Cerebellar nuclear complex (tissue), 1 donor: ENCODE measurements at regions not wholly inside any gene's neighbourhood (a gene's known extent, or its start where the extent isn't known, plus 50 kb on each side); places are given as distances from the start of the nearest gene placed in this dataset.

Source experiments
- DNase-seq, 2 experiments: peaks; one replicate each; lab custom pipeline; 2025; lab: John Stamatoyannopoulos, UW

GRCh38 chr5:127993476-127993875 is 90.1 kb upstream of the SLC12A2 start:
- DNase-seq: no peak

GRCh38 chr5:127994087-127994660 is 89.4 kb upstream of the SLC12A2 start:
- no peak for DNase-seq

- DNase-seq: no peak
Measured at GRCh38 chr5:127995556-127995955, 88.0 kb upstream of the SLC12A2 start.

- DNase-seq: peak; percentile 24 to 62
Measured at GRCh38 chr5:127997201-127997704, 86.3 kb upstream of the SLC12A2 start.

GRCh38 chr5:127998950-127999615 is 84.5 kb upstream of the SLC12A2 start:
- DNase-seq: no peak

GRCh38 chr5:127999909-128000308 is 83.7 kb upstream of the SLC12A2 start:
- DNase-seq: no peak

- no peak for DNase-seq
Measured at GRCh38 chr5:128002425-128002824, 81.1 kb upstream of the SLC12A2 start.

- no peak for DNase-seq
Measured at GRCh38 chr5:128007939-128008338, 75.6 kb upstream of the SLC12A2 start.

GRCh38 chr5:128009403-128009802 is 74.2 kb upstream of the SLC12A2 start:
- no peak for DNase-seq

- no peak for DNase-seq
Measured at GRCh38 chr5:128011339-128011738, 72.2 kb upstream of the SLC12A2 start.

GRCh38 chr5:128014578-128014977 is 69.0 kb upstream of the SLC12A2 start:
- DNase-seq: no peak

GRCh38 chr5:128015478-128015877 is 68.1 kb upstream of the SLC12A2 start:
- no peak for DNase-seq

- no peak for DNase-seq
Measured at GRCh38 chr5:128015978-128016377, 67.6 kb upstream of the SLC12A2 start.

GRCh38 chr5:128019391-128019790 is 64.2 kb upstream of the SLC12A2 start:
- DNase-seq: no peak

GRCh38 chr5:128020012-128020411 is 63.6 kb upstream of the SLC12A2 start:
- no peak for DNase-seq

GRCh38 chr5:128021411-128021810 is 62.2 kb upstream of the SLC12A2 start:
- no peak for DNase-seq
